WTC11 (cell line): ENCODE measurements at regions not wholly inside any gene's neighbourhood (a gene's known extent, or its start where the extent isn't known, plus 50 kb on each side); places are given as distances from the start of the nearest gene placed in this dataset.

Experiments used
- CREB1 ChIP-seq: sonication (generic); formaldehyde crosslinking; IDR thresholded peaks from 2 replicates; pipeline ENCODE4 v1.8.0; 2023; ENCODE audit warnings: mild to moderate bottlenecking, missing genetic modification reagents
- CTCF ChIP-seq: fragments of 200-600 bp; IDR thresholded peaks from 2 replicates; pipeline ENCODE4 v1.8.0; 2022; ENCODE audit warnings: antibody characterized with exemption
- ZNF281 ChIP-seq: sonication (generic); formaldehyde crosslinking; IDR thresholded peaks from 2 replicates; pipeline ENCODE4 v1.8.0; 2023; ENCODE audit warnings: mild to moderate bottlenecking, missing genetic modification reagents

- no peak for TF ChIP-seq ZNF281 (CRISPR knock-in tag)
- no peak for TF ChIP-seq CTCF
- TF ChIP-seq CREB1: no peak
Measured at GRCh38 chr4:155615081-155615887, 51.4 kb upstream of the GUCY1A1 start.
